ENCODE measurements at regions not wholly inside any gene's neighbourhood (a gene's known extent, or its start where the extent isn't known, plus 50 kb on each side); places are given as distances from the start of the nearest gene placed in this dataset.

GRCh38 chr3:70518356-70518755 is 205.9 kb upstream of the MDFIC2 start:
- no peak for DNase-seq (ENCODE audit: low read depth, low spot score)
- no peak overlapping the region for H3K4me3 ChIP-seq (ENCODE audit: low read depth, low read length)
- in situ Hi-C loops (cut with HindIII; ENCODE audit: low sequenced_read_pairs): no loop called here
- TF ChIP-seq CTCF (IDR thresholded peaks at IDR 0.05; ENCODE audit: low read depth, low read length): no peak

- H3K4me3 ChIP-seq (ENCODE audit: low read depth, low read length): no peak overlapping the region
- no peak for DNase-seq (ENCODE audit: low read depth, low spot score)
- in situ Hi-C loops (cut with HindIII; ENCODE audit: low sequenced_read_pairs): no loop called here
- TF ChIP-seq CTCF (IDR thresholded peaks at IDR 0.05; ENCODE audit: low read depth, low read length): no peak
Measured at GRCh38 chr3:70517124-70517890, 204.9 kb upstream of the MDFIC2 start.

GRCh38 chr3:70516076-70516475 is 203.6 kb upstream of the MDFIC2 start:
- in situ Hi-C loops (cut with HindIII; ENCODE audit: low sequenced_read_pairs): no loop called here
- DNase-seq (ENCODE audit: low read depth, low spot score): no peak
- no peak for TF ChIP-seq CTCF (IDR thresholded peaks at IDR 0.05; ENCODE audit: low read depth, low read length)
- H3K4me3 ChIP-seq (ENCODE audit: low read depth, low read length): no peak overlapping the region

GRCh38 chr3:70507486-70507885 is 195.0 kb upstream of the MDFIC2 start:
- no peak overlapping the region for H3K4me3 ChIP-seq (ENCODE audit: low read depth, low read length)
- no peak for TF ChIP-seq CTCF (IDR thresholded peaks at IDR 0.05; ENCODE audit: low read depth, low read length)
- no peak for DNase-seq (ENCODE audit: low read depth, low spot score)
- in situ Hi-C loops (cut with HindIII; ENCODE audit: low sequenced_read_pairs): no loop called here

- no peak overlapping the region for H3K4me3 ChIP-seq (ENCODE audit: low read depth, low read length)
- no peak for DNase-seq (ENCODE audit: low read depth, low spot score)
- TF ChIP-seq CTCF (IDR thresholded peaks at IDR 0.05; ENCODE audit: low read depth, low read length): no peak
- in situ Hi-C loops (cut with HindIII; ENCODE audit: low sequenced_read_pairs): no loop called here
Measured at GRCh38 chr3:70506775-70507174, 194.3 kb upstream of the MDFIC2 start.

- no peak overlapping the region for H3K4me3 ChIP-seq (ENCODE audit: low read depth, low read length)
- in situ Hi-C loops (cut with HindIII; ENCODE audit: low sequenced_read_pairs): no loop called here
Measured at GRCh38 chr3:70501561-70501960, 189.1 kb upstream of the MDFIC2 start.

More at GRCh38 chr3:70501561-70501960, 189.1 kb upstream of the MDFIC2 start:
- DNase-seq (ENCODE audit: low read depth, low spot score): no peak
- no peak for TF ChIP-seq CTCF (IDR thresholded peaks at IDR 0.05; ENCODE audit: low read depth, low read length)

Data from astrocyte of the spinal cord (primary cell).